WTC11 (cell line): ENCODE measurements at regions not wholly inside any gene's neighbourhood (a gene's known extent, or its start where the extent isn't known, plus 50 kb on each side); places are given as distances from the start of the nearest gene placed in this dataset.

Experiments used
- E2F1 ChIP-seq: sonication (generic); formaldehyde crosslinking; IDR thresholded peaks from 2 replicates; pipeline ENCODE4 v1.8.0; 2022; ENCODE audit warnings: mild to moderate bottlenecking, missing genetic modification reagents
- FOXK1 ChIP-seq: sonication (generic); formaldehyde crosslinking; IDR thresholded peaks from 2 replicates; pipeline ENCODE4 v1.8.0; 2022; ENCODE audit warnings: mild to moderate bottlenecking, moderate library complexity, missing genetic modification reagents
- ZNF121 ChIP-seq: sonication (generic); formaldehyde crosslinking; IDR thresholded peaks from 2 replicates; pipeline ENCODE4 v1.8.0; 2023; ENCODE audit warnings: missing genetic modification reagents

GRCh38 chr4:138740816-138741745 lies 274.5 kb upstream of the NOCT start:
- TF ChIP-seq ZNF121 (CRISPR knock-in tag), result no peak
- no peak for TF ChIP-seq FOXK1 (CRISPR knock-in tag)
- no peak for TF ChIP-seq E2F1 (CRISPR knock-in tag)
